NCI-H2107 (cell line): ENCODE measurements at regions not wholly inside any gene's neighbourhood (a gene's known extent, or its start where the extent isn't known, plus 50 kb on each side); places are given as distances from the start of the nearest gene placed in this dataset.

ENCODE experiments used
- DNase-seq: peaks from one replicate; lab custom pipeline; 2025; lab: John Stamatoyannopoulos, UW

GRCh38 chr20:60903325-60903971 lies 348.6 kb upstream of the CDH4 start:
- DNase-seq, result no peak

- DNase-seq, result no peak
Measured at GRCh38 chr20:60904730-60905129, 347.3 kb upstream of the CDH4 start.

- no peak for DNase-seq
Measured at GRCh38 chr20:60905919-60906318, 346.1 kb upstream of the CDH4 start.

GRCh38 chr20:60906555-60906954 lies 345.5 kb upstream of the CDH4 start:
- no peak for DNase-seq

- DNase-seq, result no peak
Measured at GRCh38 chr20:60913298-60913697, 338.8 kb upstream of the CDH4 start.

- no peak for DNase-seq
Measured at GRCh38 chr20:60921022-60921622, 330.9 kb upstream of the CDH4 start.

GRCh38 chr20:60926831-60927230 lies 325.2 kb upstream of the CDH4 start:
- no peak for DNase-seq

GRCh38 chr20:60928341-60928740 lies 323.7 kb upstream of the CDH4 start:
- DNase-seq, result no peak

- no peak for DNase-seq
Measured at GRCh38 chr20:60930023-60930790, 321.9 kb upstream of the CDH4 start.

- no peak for DNase-seq
Measured at GRCh38 chr20:60931696-60932095, 320.4 kb upstream of the CDH4 start.

- no peak for DNase-seq
Measured at GRCh38 chr20:60934724-60935123, 317.3 kb upstream of the CDH4 start.

GRCh38 chr20:60935971-60936370 lies 316.1 kb upstream of the CDH4 start:
- DNase-seq, result no peak

GRCh38 chr20:60937585-60937984 lies 314.5 kb upstream of the CDH4 start:
- no peak for DNase-seq

GRCh38 chr20:60941379-60941778 lies 310.7 kb upstream of the CDH4 start:
- DNase-seq, result no peak

- no peak for DNase-seq
Measured at GRCh38 chr20:60947819-60948218, 304.2 kb upstream of the CDH4 start.

- no peak for DNase-seq
Measured at GRCh38 chr20:60948224-60948623, 303.8 kb upstream of the CDH4 start.

GRCh38 chr20:60950561-60950960 lies 301.5 kb upstream of the CDH4 start:
- DNase-seq, result no peak

- DNase-seq, result no peak
Measured at GRCh38 chr20:60950974-60951373, 301.1 kb upstream of the CDH4 start.

GRCh38 chr20:60952861-60953260 lies 299.2 kb upstream of the CDH4 start:
- DNase-seq, result no peak

- no peak for DNase-seq
Measured at GRCh38 chr20:60953321-60953720, 298.7 kb upstream of the CDH4 start.

GRCh38 chr20:60955706-60956105 lies 296.4 kb upstream of the CDH4 start:
- no peak for DNase-seq

GRCh38 chr20:60956194-60956593 lies 295.9 kb upstream of the CDH4 start:
- DNase-seq, result no peak

- no peak for DNase-seq
Measured at GRCh38 chr20:60957621-60958020, 294.4 kb upstream of the CDH4 start.
